ENCODE measurements at regions not wholly inside any gene's neighbourhood (a gene's known extent, or its start where the extent isn't known, plus 50 kb on each side); places are given as distances from the start of the nearest gene placed in this dataset.

DNA sequence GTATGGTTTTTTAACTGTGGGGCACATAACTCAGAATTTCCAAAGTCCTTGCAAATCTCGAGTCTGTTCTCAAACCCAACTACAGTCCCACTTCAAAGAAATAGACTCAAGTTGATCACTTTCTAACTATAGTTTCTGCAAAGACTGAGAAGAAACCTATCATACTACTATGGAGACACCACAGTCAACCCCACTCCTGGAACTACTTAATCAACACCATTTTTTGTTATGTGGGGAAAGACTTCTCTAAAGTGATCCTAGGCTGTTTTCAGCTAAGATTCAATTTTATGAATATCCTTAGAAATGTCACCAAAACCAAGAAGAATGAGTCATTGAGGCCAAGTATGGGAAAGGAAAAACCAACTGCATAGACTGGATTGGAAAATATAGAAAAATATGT lies 198.8 kb downstream of the WDR11 start:
- TF ChIP-seq RCOR1 (IDR thresholded peaks at IDR 0.05; ENCODE audit: low read length) (no peak), POLR2AphosphoS5 (IDR thresholded peaks at IDR 0.05; ENCODE audit: low read depth, low read length) (no peak), MAX (IDR thresholded peaks at IDR 0.05; ENCODE audit: low read depth) (no peak), FOXM1 (IDR thresholded peaks at IDR 0.05; ENCODE audit: low read depth) (no peak), PBX3 (IDR thresholded peaks at IDR 0.05) (no peak), RAD21 (IDR thresholded peaks at IDR 0.05; ENCODE audit: low read length) (no peak), ELF1 (IDR thresholded peaks at IDR 0.05) (no peak), TAF1 (IDR thresholded peaks at IDR 0.05; ENCODE audit: borderline replicate concordance, low read depth, low read length) (no peak), YY1 (IDR thresholded peaks at IDR 0.05; ENCODE audit: low read depth) (no peak)
- TF ChIP-seq, protein P1, sequence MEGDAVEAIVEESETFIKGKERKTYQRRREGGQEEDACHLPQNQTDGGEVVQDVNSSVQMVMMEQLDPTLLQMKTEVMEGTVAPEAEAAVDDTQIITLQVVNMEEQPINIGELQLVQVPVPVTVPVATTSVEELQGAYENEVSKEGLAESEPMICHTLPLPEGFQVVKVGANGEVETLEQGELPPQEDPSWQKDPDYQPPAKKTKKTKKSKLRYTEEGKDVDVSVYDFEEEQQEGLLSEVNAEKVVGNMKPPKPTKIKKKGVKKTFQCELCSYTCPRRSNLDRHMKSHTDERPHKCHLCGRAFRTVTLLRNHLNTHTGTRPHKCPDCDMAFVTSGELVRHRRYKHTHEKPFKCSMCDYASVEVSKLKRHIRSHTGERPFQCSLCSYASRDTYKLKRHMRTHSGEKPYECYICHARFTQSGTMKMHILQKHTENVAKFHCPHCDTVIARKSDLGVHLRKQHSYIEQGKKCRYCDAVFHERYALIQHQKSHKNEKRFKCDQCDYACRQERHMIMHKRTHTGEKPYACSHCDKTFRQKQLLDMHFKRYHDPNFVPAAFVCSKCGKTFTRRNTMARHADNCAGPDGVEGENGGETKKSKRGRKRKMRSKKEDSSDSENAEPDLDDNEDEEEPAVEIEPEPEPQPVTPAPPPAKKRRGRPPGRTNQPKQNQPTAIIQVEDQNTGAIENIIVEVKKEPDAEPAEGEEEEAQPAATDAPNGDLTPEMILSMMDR (IDR thresholded peaks at IDR 0.05): no peak
- TF ChIP-seq, protein P2, sequence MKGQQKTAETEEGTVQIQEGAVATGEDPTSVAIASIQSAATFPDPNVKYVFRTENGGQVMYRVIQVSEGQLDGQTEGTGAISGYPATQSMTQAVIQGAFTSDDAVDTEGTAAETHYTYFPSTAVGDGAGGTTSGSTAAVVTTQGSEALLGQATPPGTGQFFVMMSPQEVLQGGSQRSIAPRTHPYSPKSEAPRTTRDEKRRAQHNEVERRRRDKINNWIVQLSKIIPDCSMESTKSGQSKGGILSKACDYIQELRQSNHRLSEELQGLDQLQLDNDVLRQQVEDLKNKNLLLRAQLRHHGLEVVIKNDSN (IDR thresholded peaks at IDR 0.05; ENCODE audit: borderline replicate concordance, low read depth): no peak

Measured in SK-N-SH (cell line).